ENCODE measurements at regions not wholly inside any gene's neighbourhood (a gene's known extent, or its start where the extent isn't known, plus 50 kb on each side); places are given as distances from the start of the nearest gene placed in this dataset.

DNA sequence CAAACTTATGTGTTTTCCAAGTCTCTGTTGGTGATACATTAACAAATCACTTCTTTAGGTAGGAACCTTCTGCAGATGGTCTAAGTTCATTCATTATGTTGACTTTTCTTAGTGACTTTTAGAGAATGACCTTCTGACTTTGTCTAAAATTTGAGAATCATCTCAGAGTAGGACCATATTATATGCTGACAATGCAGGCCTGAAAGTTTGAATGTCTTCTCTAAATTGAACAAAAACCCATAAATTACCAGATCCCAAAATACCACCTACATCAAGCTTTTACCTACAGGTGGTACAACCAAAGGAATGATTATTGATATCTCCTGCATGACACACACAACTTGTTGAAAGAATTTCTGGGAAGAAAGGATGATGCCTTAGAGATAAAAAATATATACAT, 191.5 kb downstream of the SOD2 start:
- Mint-ChIP-seq H3K9me3 (no peaks in the 10 kb centered on the region), H3K4me1 (no peaks in the 10 kb centered on the region), H3K36me3 (ENCODE audit: low read depth) (no peaks in the 10 kb centered on the region), H3K27ac (no peak overlapping the region), H3K4me3 (no peak overlapping the region), H3K27me3 (peaks cover 2% of the 10 kb centered on the region)
- intact Hi-C loops (cut with micrococcal nuclease) = no loop called here
- no peak for DNase-seq

DNA sequence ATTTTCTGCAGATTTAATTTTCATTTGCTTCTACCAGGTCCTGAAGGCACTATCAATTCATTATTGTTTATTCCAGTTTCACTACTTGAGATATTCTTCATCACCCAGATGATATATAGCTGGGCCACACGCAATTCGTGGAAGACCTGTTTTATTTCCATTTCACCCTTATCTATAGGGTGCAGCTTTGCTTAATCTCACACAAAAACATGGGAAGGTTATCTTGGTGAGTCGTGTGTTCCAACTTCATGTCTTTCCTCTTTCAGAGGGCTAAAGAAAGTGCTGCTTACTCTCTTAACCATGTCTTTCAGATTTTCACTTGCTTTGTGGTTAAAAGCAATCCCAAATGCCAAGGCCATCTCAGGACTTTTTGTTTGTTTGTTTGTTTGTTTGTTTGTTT, 194.0 kb downstream of the SOD2 start:
- H3K27me3 Mint-ChIP-seq = peaks cover 2% of the 10 kb centered on the region
- DNase-seq = no peak
- no peaks in the 10 kb centered on the region for H3K9me3 Mint-ChIP-seq
- no peak overlapping the region for H3K4me3 Mint-ChIP-seq
- H3K27ac Mint-ChIP-seq = no peak overlapping the region
- intact Hi-C loops (cut with micrococcal nuclease) = no loop called here
- no peaks in the 10 kb centered on the region for H3K4me1 Mint-ChIP-seq
- H3K36me3 Mint-ChIP-seq (ENCODE audit: low read depth) = no peaks in the 10 kb centered on the region

DNA sequence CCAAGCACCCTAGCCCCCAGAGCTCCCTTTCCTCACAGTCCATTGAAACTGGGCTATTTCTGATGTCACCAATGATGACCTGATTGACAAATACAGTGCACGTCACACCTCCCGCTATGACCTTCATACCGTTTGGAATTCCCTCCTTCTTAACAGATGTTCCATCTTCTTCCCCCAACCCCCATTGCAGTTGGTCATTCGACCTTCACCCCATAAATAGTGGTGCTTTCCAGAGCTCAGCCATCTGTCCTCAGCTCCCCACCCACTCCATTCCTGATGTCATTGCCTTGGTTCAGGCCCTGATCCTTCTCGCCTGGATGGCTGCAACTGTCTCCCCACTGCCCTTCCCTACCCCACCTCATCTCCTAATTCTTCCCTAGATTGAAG, 198.5 kb downstream of the SOD2 start:
- no peak overlapping the region for H3K27ac Mint-ChIP-seq
- H3K27me3 Mint-ChIP-seq = peaks cover 2% of the 10 kb centered on the region
- no peak overlapping the region for H3K4me3 Mint-ChIP-seq
- no peaks in the 10 kb centered on the region for H3K36me3 Mint-ChIP-seq (ENCODE audit: low read depth)
- DNase-seq = peak; percentile 37
- H3K9me3 Mint-ChIP-seq = no peaks in the 10 kb centered on the region
- no peaks in the 10 kb centered on the region for H3K4me1 Mint-ChIP-seq
- intact Hi-C loops (cut with micrococcal nuclease) = no loop called here

DNA sequence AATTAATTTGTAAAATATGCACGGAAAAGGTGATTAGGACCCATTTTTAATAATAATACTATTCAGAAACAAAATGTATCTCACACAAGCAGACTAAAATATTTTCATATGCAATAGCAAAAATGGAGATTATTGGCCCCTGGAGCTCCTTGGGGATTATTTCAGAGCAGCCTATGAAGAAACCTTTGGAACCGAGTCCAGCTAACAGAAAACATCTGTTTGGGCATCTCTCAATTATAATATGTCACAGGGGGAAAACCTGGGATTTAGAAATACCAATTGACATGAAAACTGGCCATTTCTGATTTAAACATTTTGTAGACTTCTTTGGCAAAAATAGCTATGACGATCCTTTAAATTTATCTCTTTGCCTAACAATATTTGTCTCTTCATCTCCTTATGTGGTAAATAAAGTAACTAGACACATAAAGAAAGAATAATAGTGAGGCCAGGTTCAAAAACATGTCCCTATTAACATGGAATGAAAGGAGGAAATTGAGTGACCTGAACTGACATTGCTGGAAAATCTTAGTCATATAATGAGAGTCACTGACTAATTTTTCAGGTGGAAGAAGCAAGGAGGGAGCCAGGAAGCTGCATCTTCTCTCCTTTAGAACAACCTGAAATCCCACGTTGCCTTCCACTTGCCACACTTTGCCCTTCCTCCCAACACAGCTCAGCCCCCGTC, 199.0 kb downstream of the SOD2 start:
- no peak for DNase-seq
- Mint-ChIP-seq H3K27me3 (peaks cover 2% of the 10 kb centered on the region), H3K9me3 (no peaks in the 10 kb centered on the region), H3K27ac (no peak overlapping the region), H3K36me3 (ENCODE audit: low read depth) (no peaks in the 10 kb centered on the region), H3K4me3 (no peak overlapping the region), H3K4me1 (no peaks in the 10 kb centered on the region)
- intact Hi-C loops (cut with micrococcal nuclease) = no loop called here

DNA sequence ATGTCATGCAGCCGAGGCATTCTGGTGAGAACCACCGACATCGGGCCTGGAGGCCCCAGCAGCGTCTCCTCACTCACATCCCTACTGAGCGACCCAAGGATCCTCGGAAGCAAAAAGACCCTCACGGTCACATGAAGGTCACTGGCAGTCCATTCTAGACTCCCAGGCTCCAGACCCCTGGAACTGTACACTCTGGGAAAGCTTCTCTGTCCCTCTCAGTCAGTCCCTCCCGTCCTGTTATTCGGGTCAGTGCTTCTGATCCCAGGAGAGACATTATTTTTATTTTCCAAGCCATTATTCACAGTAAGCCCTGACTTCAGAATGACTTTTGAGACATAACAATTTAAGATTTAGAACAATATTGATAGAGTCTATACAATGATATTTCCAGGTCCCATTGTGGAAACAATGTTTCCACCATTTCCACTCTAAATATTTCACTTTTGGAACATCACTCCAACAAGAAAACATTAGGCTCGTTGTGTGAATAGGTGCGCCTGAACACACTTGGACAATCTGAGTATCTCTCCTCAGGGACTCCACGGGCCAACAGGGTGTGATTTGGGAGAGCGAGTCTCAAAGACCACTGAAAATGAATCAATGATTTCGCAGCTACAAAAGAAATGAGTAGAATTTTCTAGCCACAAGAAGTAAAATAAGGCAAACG, 199.7 kb downstream of the SOD2 start:
- H3K27me3 Mint-ChIP-seq = peaks cover 2% of the 10 kb centered on the region
- H3K4me3 Mint-ChIP-seq = no peak overlapping the region
- H3K36me3 Mint-ChIP-seq (ENCODE audit: low read depth) = no peaks in the 10 kb centered on the region
- H3K9me3 Mint-ChIP-seq = no peaks in the 10 kb centered on the region
- intact Hi-C loops (cut with micrococcal nuclease) = no loop called here
- peak; percentile 33 for DNase-seq
- no peak overlapping the region for H3K27ac Mint-ChIP-seq
- H3K4me1 Mint-ChIP-seq = no peaks in the 10 kb centered on the region

DNA sequence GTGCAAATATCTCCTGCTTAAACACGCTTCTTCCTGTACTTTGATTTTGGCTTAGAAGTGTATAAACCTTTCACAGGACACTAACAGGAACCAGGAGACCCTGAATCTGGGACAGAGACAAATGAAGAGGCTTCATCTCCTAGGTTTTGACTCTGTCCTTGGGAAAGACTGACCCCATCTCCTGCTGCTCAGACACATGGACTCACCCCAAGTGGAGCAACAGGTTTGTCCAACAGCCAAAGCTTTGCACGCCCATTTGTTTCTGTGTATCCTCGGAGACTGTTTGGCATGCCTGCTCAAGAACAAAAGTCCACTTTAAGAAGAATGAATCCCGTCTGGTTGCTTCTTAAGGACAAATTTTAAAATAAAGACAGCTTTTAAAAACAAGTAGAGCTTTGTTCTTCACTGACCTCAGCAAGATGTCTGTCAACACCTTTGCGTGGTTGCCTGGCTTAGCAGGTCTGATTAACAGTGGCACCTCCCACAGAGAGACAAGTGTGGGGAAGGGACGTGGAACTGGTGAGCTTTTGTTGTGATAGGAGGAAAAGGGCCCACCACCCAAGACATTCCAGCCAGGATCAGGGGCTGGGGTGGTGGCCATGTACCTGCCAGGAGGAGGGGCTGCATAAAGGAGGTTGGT, 202.6 kb downstream of the SOD2 start:
- no peaks in the 10 kb centered on the region for H3K4me1 Mint-ChIP-seq
- H3K4me3 Mint-ChIP-seq = no peak overlapping the region
- no peaks in the 10 kb centered on the region for H3K9me3 Mint-ChIP-seq
- no peak overlapping the region for H3K27ac Mint-ChIP-seq
- intact Hi-C loops (cut with micrococcal nuclease) = no loop called here
- DNase-seq = peak; percentile 40
- H3K27me3 Mint-ChIP-seq = peaks cover under 1% of the 10 kb centered on the region
- H3K36me3 Mint-ChIP-seq (ENCODE audit: low read depth) = no peaks in the 10 kb centered on the region

DNA sequence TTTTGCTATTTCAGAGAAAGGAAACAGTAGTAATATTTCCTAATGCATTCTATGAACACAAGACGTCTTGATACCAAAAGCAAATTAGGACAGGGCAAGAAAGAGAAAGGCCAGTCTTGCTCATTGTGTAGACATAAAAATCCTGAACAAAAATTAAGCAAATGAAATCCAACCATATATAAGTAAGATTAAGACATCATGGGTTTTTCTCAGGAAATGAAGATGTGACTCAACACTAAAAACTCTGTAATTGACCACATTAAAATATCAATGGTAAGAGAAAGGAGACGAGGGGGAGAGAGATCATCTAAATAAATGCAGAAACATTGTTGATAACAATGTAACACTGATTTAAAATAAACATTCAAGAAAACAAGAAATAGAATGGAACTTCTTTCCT, 205.4 kb downstream of the SOD2 start:
- Mint-ChIP-seq H3K36me3 (ENCODE audit: low read depth) (no peaks in the 10 kb centered on the region), H3K27ac (no peak overlapping the region), H3K4me1 (no peaks in the 10 kb centered on the region), H3K4me3 (no peak overlapping the region), H3K27me3 (peaks cover 4% of the 10 kb centered on the region), H3K9me3 (no peaks in the 10 kb centered on the region)
- intact Hi-C loops (cut with micrococcal nuclease) = no loop called here
- DNase-seq = no peak

DNA sequence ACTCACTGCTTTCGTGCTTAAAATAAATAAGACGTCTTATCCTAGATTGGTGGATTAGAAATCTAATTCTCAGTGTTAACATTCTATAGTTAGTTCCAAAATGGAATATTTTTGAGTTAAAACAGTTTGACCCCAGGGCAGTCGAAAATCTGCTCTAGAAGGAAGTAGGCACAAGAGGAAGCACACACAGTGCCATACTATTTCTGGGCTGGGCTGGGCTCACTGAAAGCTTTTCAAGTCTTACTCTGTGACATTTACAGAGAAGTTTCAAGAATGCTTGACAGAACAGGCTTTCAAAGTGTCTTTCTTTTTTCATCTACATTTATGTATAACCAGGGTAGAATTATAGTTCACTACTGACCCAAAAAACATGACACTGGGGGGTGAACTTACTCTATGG, 209.8 kb downstream of the SOD2 start:
- H3K4me1 Mint-ChIP-seq = no peaks in the 10 kb centered on the region
- no peaks in the 10 kb centered on the region for H3K9me3 Mint-ChIP-seq
- no peak overlapping the region for H3K27ac Mint-ChIP-seq
- intact Hi-C loops (cut with micrococcal nuclease) = no loop called here
- peak; percentile 11 for DNase-seq
- H3K27me3 Mint-ChIP-seq = peaks cover 10% of the 10 kb centered on the region
- H3K36me3 Mint-ChIP-seq (ENCODE audit: low read depth) = no peaks in the 10 kb centered on the region
- no peak overlapping the region for H3K4me3 Mint-ChIP-seq

DNA sequence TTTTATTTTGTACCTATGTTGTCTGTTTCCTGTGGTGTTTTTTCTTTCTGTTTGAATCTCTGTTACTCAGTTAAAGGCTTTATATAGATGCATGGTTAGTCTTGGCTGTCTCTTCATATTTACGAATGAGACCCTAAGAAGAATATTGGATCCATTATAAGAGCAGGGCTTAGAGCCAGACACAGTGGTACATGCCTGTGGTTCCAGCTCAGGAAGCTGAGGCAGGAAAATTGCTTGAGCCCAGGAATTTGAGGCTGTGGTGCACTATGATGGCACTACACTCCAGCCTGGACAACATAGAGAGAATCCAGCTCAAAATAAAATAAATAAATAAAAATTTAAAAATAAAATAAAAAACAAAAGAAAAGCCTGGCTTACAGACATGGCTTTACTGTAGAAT, 211.1 kb downstream of the SOD2 start:
- no peak for DNase-seq
- no peaks in the 10 kb centered on the region for H3K4me1 Mint-ChIP-seq
- H3K9me3 Mint-ChIP-seq = no peaks in the 10 kb centered on the region
- intact Hi-C loops (cut with micrococcal nuclease) = no loop called here
- H3K27ac Mint-ChIP-seq = no peak overlapping the region
- no peaks in the 10 kb centered on the region for H3K36me3 Mint-ChIP-seq (ENCODE audit: low read depth)
- no peak overlapping the region for H3K4me3 Mint-ChIP-seq
- peaks cover 10% of the 10 kb centered on the region for H3K27me3 Mint-ChIP-seq

DNA sequence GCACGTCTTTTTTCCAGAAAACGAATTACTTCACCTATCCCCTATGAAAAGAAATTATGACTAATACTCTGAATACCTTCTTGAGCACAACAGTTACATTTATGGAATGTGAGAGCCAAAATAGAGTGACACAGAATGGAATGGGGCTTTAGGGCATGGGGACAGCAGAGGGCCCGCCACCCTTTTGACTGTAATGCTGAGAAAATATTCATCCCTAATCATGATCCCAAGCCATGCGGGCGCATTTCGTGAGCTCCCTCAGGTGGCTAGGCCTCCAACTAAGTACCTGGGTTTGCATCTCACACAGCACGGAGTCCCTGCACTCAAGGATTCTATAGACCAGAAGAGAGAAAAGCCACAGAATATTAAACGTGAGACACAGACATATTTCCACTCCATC, 212.6 kb downstream of the SOD2 start:
- H3K36me3 Mint-ChIP-seq (ENCODE audit: low read depth) = no peaks in the 10 kb centered on the region
- peaks cover 10% of the 10 kb centered on the region for H3K27me3 Mint-ChIP-seq
- intact Hi-C loops (cut with micrococcal nuclease) = no loop called here
- H3K27ac Mint-ChIP-seq = no peak overlapping the region
- no peaks in the 10 kb centered on the region for H3K4me1 Mint-ChIP-seq
- H3K9me3 Mint-ChIP-seq = no peaks in the 10 kb centered on the region
- no peak overlapping the region for H3K4me3 Mint-ChIP-seq
- DNase-seq = no peak

DNA sequence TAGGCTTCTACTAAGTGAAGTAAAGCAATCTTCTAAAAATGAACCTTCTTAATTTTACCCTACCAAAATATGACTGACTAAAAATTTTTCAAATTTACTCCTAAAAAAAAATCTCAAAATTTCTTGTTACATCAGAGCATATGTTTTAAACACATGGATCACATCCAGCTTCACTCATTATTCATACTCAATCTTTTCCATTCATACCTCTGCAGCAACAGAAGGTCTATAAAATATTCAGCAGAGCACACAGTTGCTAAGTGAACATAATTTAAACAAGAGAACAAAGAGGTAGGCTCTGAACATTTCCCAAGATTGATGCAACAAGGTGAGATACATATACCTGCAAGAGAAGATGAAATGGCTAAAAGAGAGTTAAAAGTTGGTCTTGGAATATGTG, 213.9 kb downstream of the SOD2 start:
- intact Hi-C loops (cut with micrococcal nuclease) = no loop called here
- no peak for DNase-seq
- Mint-ChIP-seq H3K9me3 (no peaks in the 10 kb centered on the region), H3K27ac (no peak overlapping the region), H3K36me3 (ENCODE audit: low read depth) (no peaks in the 10 kb centered on the region), H3K4me1 (no peaks in the 10 kb centered on the region), H3K4me3 (no peak overlapping the region), H3K27me3 (peaks cover 9% of the 10 kb centered on the region)

DNA sequence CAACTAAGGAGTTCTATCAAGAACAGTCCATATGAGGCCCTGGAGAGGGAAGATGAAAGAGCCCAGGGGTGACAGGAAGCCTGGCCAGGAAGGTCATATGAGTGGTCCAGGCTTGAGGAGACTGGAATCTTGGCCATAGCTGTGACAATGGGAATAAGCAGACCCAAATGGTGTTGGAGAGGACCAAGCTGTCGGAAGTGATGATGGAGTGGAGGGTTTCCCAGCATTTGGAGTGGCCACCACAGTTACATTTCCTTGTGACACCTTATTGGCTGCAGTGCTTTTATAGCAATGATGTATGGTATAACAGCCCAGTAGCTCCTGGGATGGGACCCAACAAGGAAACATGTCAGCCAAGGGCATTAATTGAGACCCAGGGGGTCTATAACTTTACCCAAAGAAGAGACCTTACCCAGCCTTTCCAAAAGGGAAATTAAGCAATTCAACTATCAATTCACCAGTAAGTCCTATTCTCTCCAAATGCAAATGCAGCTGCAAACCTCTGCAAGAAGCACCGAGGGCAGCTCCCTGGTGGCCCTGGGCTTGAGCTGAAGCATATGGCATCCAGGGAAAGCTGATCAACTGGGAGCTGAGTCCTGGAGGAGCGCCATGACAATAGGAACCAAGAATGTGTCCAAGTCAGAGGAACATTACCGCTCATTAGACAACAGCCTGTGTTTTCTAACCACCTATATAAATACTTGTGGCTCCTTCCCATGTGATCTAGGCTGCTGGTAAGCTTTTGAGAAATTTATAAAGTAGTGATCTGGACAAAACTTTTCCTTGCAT, 219.4 kb downstream of the SOD2 start:
- no peaks in the 10 kb centered on the region for H3K27me3 Mint-ChIP-seq
- intact Hi-C loops (cut with micrococcal nuclease) = no loop called here
- no peaks in the 10 kb centered on the region for H3K36me3 Mint-ChIP-seq (ENCODE audit: low read depth)
- no peak overlapping the region for H3K27ac Mint-ChIP-seq
- DNase-seq = no peak
- no peaks in the 10 kb centered on the region for H3K9me3 Mint-ChIP-seq
- H3K4me3 Mint-ChIP-seq = no peak overlapping the region
- no peaks in the 10 kb centered on the region for H3K4me1 Mint-ChIP-seq

DNA sequence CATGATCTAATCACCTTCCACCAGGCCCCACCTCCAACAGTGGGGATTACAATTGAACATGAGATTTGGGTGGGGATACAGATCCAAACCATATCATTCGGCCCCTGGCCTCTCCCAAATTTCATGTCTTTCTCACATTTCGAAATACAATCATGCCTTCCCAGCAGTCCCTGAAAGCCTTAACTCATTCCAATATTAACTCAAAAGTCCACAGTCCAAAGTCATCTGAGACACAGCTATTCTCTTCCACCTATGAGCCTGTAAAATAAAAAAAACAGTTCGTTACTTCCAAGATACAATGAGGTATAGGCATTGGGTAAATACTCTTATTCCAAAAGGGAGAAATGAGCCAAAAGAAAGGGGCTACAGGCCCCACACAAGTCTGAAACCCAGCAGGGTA, 222.6 kb downstream of the SOD2 start:
- DNase-seq = no peak
- peaks cover 6% of the 10 kb centered on the region for H3K27me3 Mint-ChIP-seq
- no peaks in the 10 kb centered on the region for H3K9me3 Mint-ChIP-seq
- H3K27ac Mint-ChIP-seq = no peak overlapping the region
- no peaks in the 10 kb centered on the region for H3K4me1 Mint-ChIP-seq
- intact Hi-C loops (cut with micrococcal nuclease) = no loop called here
- H3K36me3 Mint-ChIP-seq (ENCODE audit: low read depth) = no peaks in the 10 kb centered on the region
- no peak overlapping the region for H3K4me3 Mint-ChIP-seq

DNA sequence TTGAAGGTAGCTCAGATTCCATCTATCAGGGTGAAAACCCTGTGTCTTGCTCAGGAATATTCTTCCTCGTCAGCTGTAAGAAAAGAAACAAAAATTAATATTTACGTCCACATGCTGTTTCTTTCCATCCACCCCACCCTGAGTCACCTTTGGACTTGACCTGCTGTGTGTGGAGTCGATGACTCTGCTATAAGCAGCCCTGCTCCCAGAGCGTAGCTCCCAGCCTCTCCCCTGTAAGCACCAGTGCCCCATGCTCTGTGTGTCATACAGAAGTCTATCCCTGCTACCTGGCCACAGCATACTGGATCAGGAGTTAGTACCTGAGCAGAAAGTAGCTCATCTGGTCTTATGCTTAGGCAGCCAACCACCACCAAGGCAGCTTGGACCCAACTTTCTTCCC, 223.6 kb downstream of the SOD2 start:
- H3K4me1 Mint-ChIP-seq = no peaks in the 10 kb centered on the region
- intact Hi-C loops (cut with micrococcal nuclease) = no loop called here
- H3K27me3 Mint-ChIP-seq = peaks cover 6% of the 10 kb centered on the region
- H3K27ac Mint-ChIP-seq = no peak overlapping the region
- H3K9me3 Mint-ChIP-seq = no peaks in the 10 kb centered on the region
- DNase-seq = no peak
- no peak overlapping the region for H3K4me3 Mint-ChIP-seq
- H3K36me3 Mint-ChIP-seq (ENCODE audit: low read depth) = no peaks in the 10 kb centered on the region

Measured in activated CD4-positive, alpha-beta T cell treated with anti-CD3 and anti-CD28 coated beads, Interleukin-2, amount 10 ng/mL, durations not matched to agents 24 days and 14 days (primary cell).